SK-N-SH (cell line): ENCODE measurements at regions not wholly inside any gene's neighbourhood (a gene's known extent, or its start where the extent isn't known, plus 50 kb on each side); places are given as distances from the start of the nearest gene placed in this dataset.

Experiments used
- CTCF ChIA-PET: fragments of 300-600, 350-600 bp; formaldehyde crosslinking; extraction: SDS; loops from one replicate; lab custom pipeline; 2021; lab: Yijun Ruan, JAX
- POLR2A ChIA-PET: fragments of 350-600 bp; sonication (Branson Sonifier 250); formaldehyde crosslinking; extraction: SDS; loops from one replicate; lab custom pipeline; 2020; ENCODE audit warnings: antibody characterized with exemption, inconsistent platforms; lab: Yijun Ruan, JAX
- DNase-seq: peaks from one replicate; pipeline ENCODE4 v3.0.0; 2012
- H2AFZ ChIP-seq: fragments of 200-600 bp; sonication (generic); 2 replicates; pipeline ENCODE4 v1.8.1; 2016; ENCODE audit warnings: antibody characterized with exemption, mild to moderate bottlenecking, low read depth
- H3F3A ChIP-seq: fragments of 200-600 bp; sonication (generic); replicated peaks from 2 replicates; pipeline ENCODE3; 2016; ENCODE audit warnings: antibody characterized with exemption, mild to moderate bottlenecking; ENCODE audit not compliant: insufficient read depth
- H3K27ac ChIP-seq, 2 experiments: fragments of 200-500 bp in 1 of 2; fragments of 200-600 bp in 1 of 2; sonication (Bioruptor generic) in 1 of 2; sonication (generic), shearing (Covaris generic) in 1 of 2; 2 replicates each; pipeline versions ENCODE4 v1.5.1 to v1.6.1; 2014 to 2016; ENCODE audit warnings: low read depth in 2 of 2, inconsistent platforms in 1 of 2, low read length in 1 of 2, mild to moderate bottlenecking in 1 of 2, mixed read lengths in 1 of 2
- H3K27me3 ChIP-seq: fragments of 200-600 bp; sonication (generic), shearing (Covaris generic); 2 replicates; pipeline ENCODE4 v1.6.1; 2016; ENCODE audit warnings: mixed run types; ENCODE audit not compliant: insufficient read depth
- H3K36me3 ChIP-seq, 2 experiments: fragments of 200-500 bp in 1 of 2; fragments of 200-600 bp in 1 of 2; sonication (Bioruptor generic) in 1 of 2; sonication (generic) in 1 of 2; replicated peaks in 1 of 2; 2 replicates each; pipeline versions ENCODE3 to v1.5.1; 2014 to 2016; ENCODE audit warnings: low read length in 1 of 2, mild to moderate bottlenecking in 1 of 2; ENCODE audit not compliant: insufficient read depth in 2 of 2, control insufficient read depth in 1 of 2
- H3K4me1 ChIP-seq, 2 experiments: fragments of 200-500 bp in 1 of 2; fragments of 200-600 bp in 1 of 2; sonication (Bioruptor generic) in 1 of 2; sonication (generic), shearing (Covaris generic) in 1 of 2; 2 replicates each; pipeline versions ENCODE4 v1.5.1 to v1.6.1; 2014 to 2016; ENCODE audit warnings: low read depth in 1 of 2, low read length in 1 of 2, mixed run types in 1 of 2; ENCODE audit not compliant: insufficient read depth in 2 of 2, control insufficient read depth in 1 of 2
- H3K4me2 ChIP-seq: fragments of 200-600 bp; sonication (generic), shearing (Covaris generic); 2 replicates; pipeline ENCODE4 v1.6.1; 2017; ENCODE audit warnings: mixed run types
- H3K4me3 ChIP-seq, 2 experiments: fragments of 200-500 bp in 1 of 2; fragments of 200-600 bp in 1 of 2; sonication (Bioruptor generic) in 1 of 2; sonication (generic), shearing (Covaris generic) in 1 of 2; 2 replicates each; pipeline versions ENCODE4 v1.5.1 to v1.8.1; 2014 to 2016; ENCODE audit warnings: low read depth in 2 of 2, inconsistent platforms in 1 of 2, low read length in 1 of 2, mild to moderate bottlenecking in 1 of 2, mixed read lengths in 1 of 2, moderate library complexity in 1 of 2
- H3K79me2 ChIP-seq: fragments of 200-600 bp; sonication (generic); 2 replicates; pipeline ENCODE4 v1.8.1; 2017; ENCODE audit warnings: mild to moderate bottlenecking; ENCODE audit not compliant: insufficient read depth
- H3K9ac ChIP-seq: fragments of 200-600 bp; sonication (generic); 2 replicates; pipeline ENCODE4 v1.6.1; 2017; ENCODE audit warnings: mixed run types
- H3K9me2 ChIP-seq: fragments of 200-600 bp; sonication (generic); 2 replicates; pipeline ENCODE4 v1.6.1; 2017; ENCODE audit warnings: mixed run types
- H3K9me3 ChIP-seq: fragments of 200-600 bp; sonication (generic); 2 replicates; pipeline ENCODE4 v1.6.1; 2017; ENCODE audit warnings: mixed run types, mild to moderate bottlenecking, moderate library complexity
- H4K20me1 ChIP-seq: fragments of 200-600 bp; sonication (generic); 2 replicates; pipeline ENCODE4 v1.6.1; 2017; ENCODE audit warnings: mild to moderate bottlenecking, mixed run types; ENCODE audit not compliant: insufficient read depth
- CHD2 ChIP-seq: fragments of 150-350 bp; IDR thresholded peaks from 2 replicates; pipeline ENCODE4 v1.6.1; 2018; ENCODE audit warnings: low read length; ENCODE audit not compliant: partially characterized antibody
- EP300 ChIP-seq, 2 experiments: IDR thresholded peaks; 2 replicates each; pipeline versions ENCODE4 v1.4.0 to v1.6.1; 2012; ENCODE audit warnings: borderline replicate concordance in 1 of 2, low read depth in 1 of 2, low read length in 1 of 2
- GABPA ChIP-seq: IDR thresholded peaks from 2 replicates; pipeline ENCODE4 v1.4.0; 2012; ENCODE audit warnings: low read depth, mild to moderate bottlenecking
- MXI1 ChIP-seq: IDR thresholded peaks from 2 replicates; pipeline ENCODE4 v1.6.1; 2012; ENCODE audit warnings: mild to moderate bottlenecking, low read depth, low read length, improper control_type of control experiment
- NFIC ChIP-seq: IDR thresholded peaks from 2 replicates; pipeline ENCODE4 v1.4.0; 2012; ENCODE audit warnings: borderline replicate concordance
- POLR2AphosphoS5 ChIP-seq: IDR thresholded peaks from 2 replicates; pipeline ENCODE4 v1.6.1; 2012; ENCODE audit warnings: low read depth, low read length
- RCOR1 ChIP-seq: fragments of 150-350 bp; IDR thresholded peaks from 2 replicates; pipeline ENCODE4 v1.6.1; 2017; ENCODE audit warnings: antibody characterized with exemption, low read length
- RXRA ChIP-seq: IDR thresholded peaks from 2 replicates; pipeline ENCODE4 v1.4.0; 2012; ENCODE audit warnings: low read depth, mild to moderate bottlenecking, borderline replicate concordance
- SIN3A ChIP-seq: IDR thresholded peaks from 2 replicates; pipeline ENCODE4 v1.6.1; 2012; ENCODE audit warnings: low read depth, mild to moderate bottlenecking, low read length, moderate library complexity, borderline replicate concordance
- SMC3 ChIP-seq: IDR thresholded peaks from 2 replicates; pipeline ENCODE4 v1.6.1; 2012; ENCODE audit warnings: low read depth, low read length, improper control_type of control experiment
- TAF1 ChIP-seq: IDR thresholded peaks from 2 replicates; pipeline ENCODE4 v1.6.1; 2012; ENCODE audit warnings: low read depth, mild to moderate bottlenecking, low read length, moderate library complexity, borderline replicate concordance
- TCF12 ChIP-seq: IDR thresholded peaks from 2 replicates; pipeline ENCODE4 v1.4.0; 2012
- YY1 ChIP-seq: IDR thresholded peaks from 2 replicates; pipeline ENCODE4 v1.4.0; 2012; ENCODE audit warnings: low read depth, mild to moderate bottlenecking
- WGBS: methylation state at CpG from one replicate; pipeline ENCODE4 v1.1.6; 2017; ENCODE audit warnings: low lambda C conversion rate; 5-methylcytosine and 5-hydroxymethylcytosine counted together
- TF ChIP-seq, protein P1 (sequence below): fragments of 200-600 bp; sonication (generic); IDR thresholded peaks from 2 replicates; pipeline ENCODE4 v1.6.1; 2017; ENCODE audit warnings: antibody characterized with exemption, mild to moderate bottlenecking, moderate library complexity
- TF ChIP-seq, protein P2 (sequence below): IDR thresholded peaks from 2 replicates; pipeline ENCODE4; 2012
- TF ChIP-seq, protein P3 (sequence below): IDR thresholded peaks from 2 replicates; pipeline ENCODE4 v1.4.0; 2012; ENCODE audit warnings: low read depth, borderline replicate concordance
- TF ChIP-seq, protein P4 (sequence below): fragments of 150-350 bp; IDR thresholded peaks from 2 replicates; pipeline ENCODE4 v1.6.1; 2016; ENCODE audit warnings: mild to moderate bottlenecking, low read depth, low read length

DNA sequence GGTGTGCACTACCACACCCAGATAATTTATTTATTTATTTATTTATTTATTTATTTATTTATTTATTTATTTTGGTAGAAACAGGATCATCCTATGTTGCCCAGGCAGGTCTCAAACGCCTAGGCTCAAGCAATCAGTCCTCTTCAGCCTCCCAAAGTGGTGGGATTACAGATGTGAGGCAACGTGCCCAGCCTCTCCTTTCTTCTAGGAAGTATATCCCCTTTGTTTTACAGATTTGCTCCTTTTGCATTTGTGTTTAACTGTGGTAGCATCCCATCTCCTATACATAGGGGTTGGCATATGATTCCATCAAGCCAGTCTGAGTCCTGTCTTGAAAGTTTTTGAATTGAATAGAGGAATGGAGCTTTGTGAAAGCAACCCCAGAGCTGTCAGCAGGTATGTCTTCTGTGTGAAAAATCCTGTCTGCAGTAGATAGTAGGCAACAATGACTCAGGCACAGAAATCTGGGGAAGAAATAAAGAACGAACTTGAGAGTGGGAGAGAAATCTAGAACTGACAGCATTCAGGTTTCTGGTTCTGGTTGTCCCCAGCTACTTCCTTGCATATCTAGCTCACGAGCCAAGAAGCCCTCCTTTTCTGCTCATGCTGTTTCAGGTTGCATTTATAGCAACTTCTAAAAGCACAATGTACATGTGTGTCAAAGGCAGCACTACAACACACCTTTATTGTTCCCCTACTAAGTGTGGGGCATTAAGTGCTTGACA, 113.7 kb upstream of the LSM6 start:
- no peaks in the 10 kb centered on the region for H4K20me1 ChIP-seq
- H2AFZ ChIP-seq, result no peak overlapping the region
- H3K27me3 ChIP-seq, result no peaks in the 10 kb centered on the region; the same call in 1 of the 2 replicates
- no peak overlapping the region for H3K4me2 ChIP-seq
- H3K9ac ChIP-seq, result no peak overlapping the region
- TF ChIP-seq GABPA (no peak), MXI1 (no peak), SMC3 (no peak), RXRA (no peak), SIN3A (no peak), EP300 (IDR thresholded peaks at IDR 0.05; ENCODE audit: borderline replicate concordance in 1 of 2, low read depth in 1 of 2, low read length in 1 of 2) (no peak), CHD2 (no peak), RCOR1 (no peak), YY1 (no peak)
- TF ChIP-seq, protein P1, sequence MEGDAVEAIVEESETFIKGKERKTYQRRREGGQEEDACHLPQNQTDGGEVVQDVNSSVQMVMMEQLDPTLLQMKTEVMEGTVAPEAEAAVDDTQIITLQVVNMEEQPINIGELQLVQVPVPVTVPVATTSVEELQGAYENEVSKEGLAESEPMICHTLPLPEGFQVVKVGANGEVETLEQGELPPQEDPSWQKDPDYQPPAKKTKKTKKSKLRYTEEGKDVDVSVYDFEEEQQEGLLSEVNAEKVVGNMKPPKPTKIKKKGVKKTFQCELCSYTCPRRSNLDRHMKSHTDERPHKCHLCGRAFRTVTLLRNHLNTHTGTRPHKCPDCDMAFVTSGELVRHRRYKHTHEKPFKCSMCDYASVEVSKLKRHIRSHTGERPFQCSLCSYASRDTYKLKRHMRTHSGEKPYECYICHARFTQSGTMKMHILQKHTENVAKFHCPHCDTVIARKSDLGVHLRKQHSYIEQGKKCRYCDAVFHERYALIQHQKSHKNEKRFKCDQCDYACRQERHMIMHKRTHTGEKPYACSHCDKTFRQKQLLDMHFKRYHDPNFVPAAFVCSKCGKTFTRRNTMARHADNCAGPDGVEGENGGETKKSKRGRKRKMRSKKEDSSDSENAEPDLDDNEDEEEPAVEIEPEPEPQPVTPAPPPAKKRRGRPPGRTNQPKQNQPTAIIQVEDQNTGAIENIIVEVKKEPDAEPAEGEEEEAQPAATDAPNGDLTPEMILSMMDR, result no peak
- ChIA-PET CTCF (no interaction called here), POLR2A (no interaction called here)
- no peak overlapping the region for H3K4me3 ChIP-seq
- 13% methylated on average over 4 of the region's 4 CpGs for WGBS
- H3K9me2 ChIP-seq, result no peaks in the 10 kb centered on the region
- no peak for DNase-seq
- H3K9me3 ChIP-seq, result no peaks in the 10 kb centered on the region
- no peak overlapping the region for H3K27ac ChIP-seq
- peaks cover 3% of the 10 kb centered on the region for H3F3A ChIP-seq
- no peaks in the 10 kb centered on the region for H3K4me1 ChIP-seq
- no peaks in the 10 kb centered on the region for H3K36me3 ChIP-seq
- no peaks in the 10 kb centered on the region for H3K79me2 ChIP-seq

DNA sequence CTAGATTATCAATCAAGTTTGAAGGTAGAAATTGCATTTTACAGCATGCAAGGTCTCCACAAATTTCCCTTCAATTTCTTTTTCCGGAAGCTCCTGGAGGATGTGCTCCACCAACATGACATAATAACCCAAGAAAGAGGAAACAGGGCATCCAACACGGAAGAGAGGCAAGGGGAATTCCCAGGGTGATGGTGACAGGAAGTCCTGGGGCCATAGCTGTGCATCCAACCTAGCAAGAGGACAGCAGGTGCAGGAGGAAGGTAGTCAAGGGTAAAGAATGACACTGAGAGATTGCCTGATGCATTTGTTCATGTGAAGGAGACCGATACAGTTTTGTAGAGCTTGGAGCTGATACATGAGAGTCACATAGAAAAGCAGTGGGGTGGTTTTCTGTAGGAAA, 115.7 kb upstream of the LSM6 start:
- Histone ChIP-seq H3K9ac (no peak overlapping the region), H3K9me2 (no peaks in the 10 kb centered on the region), H3K27ac (no peak overlapping the region), H3K4me3 (no peak overlapping the region), H3K4me2 (no peak overlapping the region), H3K27me3 (no peaks in the 10 kb centered on the region), H2AFZ (no peak overlapping the region), H3K4me1 (no peaks in the 10 kb centered on the region), H3K9me3 (no peaks in the 10 kb centered on the region), H4K20me1 (no peaks in the 10 kb centered on the region), H3F3A (peaks cover 3% of the 10 kb centered on the region), H3K79me2 (no peaks in the 10 kb centered on the region), H3K36me3 (no peaks in the 10 kb centered on the region)
- ChIA-PET POLR2A (no interaction called here), CTCF (no interaction called here)
- no peak for DNase-seq
- WGBS, result 24% methylated on average over 3 of the region's 3 CpGs
- TF ChIP-seq NFIC, result no peak
- TF ChIP-seq POLR2AphosphoS5, result no peak
- no peak for TF ChIP-seq TCF12
- TF ChIP-seq, protein P2, sequence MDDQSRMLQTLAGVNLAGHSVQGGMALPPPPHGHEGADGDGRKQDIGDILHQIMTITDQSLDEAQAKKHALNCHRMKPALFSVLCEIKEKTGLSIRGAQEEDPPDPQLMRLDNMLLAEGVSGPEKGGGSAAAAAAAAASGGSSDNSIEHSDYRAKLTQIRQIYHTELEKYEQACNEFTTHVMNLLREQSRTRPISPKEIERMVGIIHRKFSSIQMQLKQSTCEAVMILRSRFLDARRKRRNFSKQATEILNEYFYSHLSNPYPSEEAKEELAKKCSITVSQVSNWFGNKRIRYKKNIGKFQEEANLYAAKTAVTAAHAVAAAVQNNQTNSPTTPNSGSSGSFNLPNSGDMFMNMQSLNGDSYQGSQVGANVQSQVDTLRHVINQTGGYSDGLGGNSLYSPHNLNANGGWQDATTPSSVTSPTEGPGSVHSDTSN, result no peak
- no peak for TF ChIP-seq TAF1
- TF ChIP-seq, protein P1, result no peak
- TF ChIP-seq EP300 (IDR thresholded peaks at IDR 0.05; ENCODE audit: borderline replicate concordance in 1 of 2, low read depth in 1 of 2, low read length in 1 of 2), result no peak
- TF ChIP-seq, protein P3, sequence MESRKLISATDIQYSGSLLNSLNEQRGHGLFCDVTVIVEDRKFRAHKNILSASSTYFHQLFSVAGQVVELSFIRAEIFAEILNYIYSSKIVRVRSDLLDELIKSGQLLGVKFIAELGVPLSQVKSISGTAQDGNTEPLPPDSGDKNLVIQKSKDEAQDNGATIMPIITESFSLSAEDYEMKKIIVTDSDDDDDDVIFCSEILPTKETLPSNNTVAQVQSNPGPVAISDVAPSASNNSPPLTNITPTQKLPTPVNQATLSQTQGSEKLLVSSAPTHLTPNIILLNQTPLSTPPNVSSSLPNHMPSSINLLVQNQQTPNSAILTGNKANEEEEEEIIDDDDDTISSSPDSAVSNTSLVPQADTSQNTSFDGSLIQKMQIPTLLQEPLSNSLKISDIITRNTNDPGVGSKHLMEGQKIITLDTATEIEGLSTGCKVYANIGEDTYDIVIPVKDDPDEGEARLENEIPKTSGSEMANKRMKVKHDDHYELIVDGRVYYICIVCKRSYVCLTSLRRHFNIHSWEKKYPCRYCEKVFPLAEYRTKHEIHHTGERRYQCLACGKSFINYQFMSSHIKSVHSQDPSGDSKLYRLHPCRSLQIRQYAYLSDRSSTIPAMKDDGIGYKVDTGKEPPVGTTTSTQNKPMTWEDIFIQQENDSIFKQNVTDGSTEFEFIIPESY, result no peak
- no peak for TF ChIP-seq YY1
- TF ChIP-seq RCOR1, result no peak
- TF ChIP-seq, protein P4, sequence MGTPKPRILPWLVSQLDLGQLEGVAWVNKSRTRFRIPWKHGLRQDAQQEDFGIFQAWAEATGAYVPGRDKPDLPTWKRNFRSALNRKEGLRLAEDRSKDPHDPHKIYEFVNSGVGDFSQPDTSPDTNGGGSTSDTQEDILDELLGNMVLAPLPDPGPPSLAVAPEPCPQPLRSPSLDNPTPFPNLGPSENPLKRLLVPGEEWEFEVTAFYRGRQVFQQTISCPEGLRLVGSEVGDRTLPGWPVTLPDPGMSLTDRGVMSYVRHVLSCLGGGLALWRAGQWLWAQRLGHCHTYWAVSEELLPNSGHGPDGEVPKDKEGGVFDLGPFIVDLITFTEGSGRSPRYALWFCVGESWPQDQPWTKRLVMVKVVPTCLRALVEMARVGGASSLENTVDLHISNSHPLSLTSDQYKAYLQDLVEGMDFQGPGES, result no peak
